ENCODE measurements at regions not wholly inside any gene's neighbourhood (a gene's known extent, or its start where the extent isn't known, plus 50 kb on each side); places are given as distances from the start of the nearest gene placed in this dataset.
"Not testable (repeated sequence)": the region's sequence is repeated elsewhere in the genome, so short reads cannot be mapped to it uniquely, and the experiment has no call there.

GRCh38 chr1:191498825-191499224 is 659.4 kb upstream of the RGS18 start:
- in situ Hi-C loops (cut with HindIII; ENCODE audit: low pct_ligation_motif_present, low pct_unique_long_range_greater_than_20kb, low sequenced_read_pairs): no loop called here
- DNase-seq: no peak

- no peak for DNase-seq
Observed at GRCh38 chr1:191504999-191505398, 653.3 kb upstream of the RGS18 start.

GRCh38 chr1:191508239-191508638 is 650.0 kb upstream of the RGS18 start:
- in situ Hi-C loops (cut with HindIII; ENCODE audit: low pct_ligation_motif_present, low pct_unique_long_range_greater_than_20kb, low sequenced_read_pairs): no loop called here
- DNase-seq: no peak

More at GRCh38 chr1:191504999-191505398, 653.3 kb upstream of the RGS18 start:
- in situ Hi-C loops (cut with HindIII; ENCODE audit: low pct_ligation_motif_present, low pct_unique_long_range_greater_than_20kb, low sequenced_read_pairs): no loop called here

- in situ Hi-C loops (cut with HindIII; ENCODE audit: low pct_ligation_motif_present, low pct_unique_long_range_greater_than_20kb, low sequenced_read_pairs); DNase-seq: not testable (repeated sequence)
Observed at GRCh38 chr1:191511480-191511879, 646.8 kb upstream of the RGS18 start.

- no peak for DNase-seq
- in situ Hi-C loops (cut with HindIII; ENCODE audit: low pct_ligation_motif_present, low pct_unique_long_range_greater_than_20kb, low sequenced_read_pairs): no loop called here
Observed at GRCh38 chr1:191517826-191518225, 640.4 kb upstream of the RGS18 start.

GRCh38 chr1:191519519-191519918 is 638.7 kb upstream of the RGS18 start:
- in situ Hi-C loops (cut with HindIII; ENCODE audit: low pct_ligation_motif_present, low pct_unique_long_range_greater_than_20kb, low sequenced_read_pairs): no loop called here
- no peak for DNase-seq

GRCh38 chr1:191520345-191520744 is 637.9 kb upstream of the RGS18 start:
- no peak for DNase-seq
- in situ Hi-C loops (cut with HindIII; ENCODE audit: low pct_ligation_motif_present, low pct_unique_long_range_greater_than_20kb, low sequenced_read_pairs): no loop called here

- DNase-seq; in situ Hi-C loops (cut with HindIII; ENCODE audit: low pct_ligation_motif_present, low pct_unique_long_range_greater_than_20kb, low sequenced_read_pairs): not testable (repeated sequence)
Observed at GRCh38 chr1:191525944-191526343, 632.3 kb upstream of the RGS18 start.

GRCh38 chr1:191528275-191528674 is 630.0 kb upstream of the RGS18 start:
- in situ Hi-C loops (cut with HindIII; ENCODE audit: low pct_ligation_motif_present, low pct_unique_long_range_greater_than_20kb, low sequenced_read_pairs): no loop called here
- no peak for DNase-seq

- DNase-seq: no peak
- in situ Hi-C loops (cut with HindIII; ENCODE audit: low pct_ligation_motif_present, low pct_unique_long_range_greater_than_20kb, low sequenced_read_pairs): no loop called here
Observed at GRCh38 chr1:191530928-191531327, 627.3 kb upstream of the RGS18 start.

- DNase-seq: no peak
Observed at GRCh38 chr1:191533254-191533653, 625.0 kb upstream of the RGS18 start.

GRCh38 chr1:191536791-191537429 is 621.4 kb upstream of the RGS18 start:
- in situ Hi-C loops (cut with HindIII; ENCODE audit: low pct_ligation_motif_present, low pct_unique_long_range_greater_than_20kb, low sequenced_read_pairs): no loop called here
- no peak for DNase-seq

More at GRCh38 chr1:191533254-191533653, 625.0 kb upstream of the RGS18 start:
- in situ Hi-C loops (cut with HindIII; ENCODE audit: low pct_ligation_motif_present, low pct_unique_long_range_greater_than_20kb, low sequenced_read_pairs): no loop called here

GRCh38 chr1:191541758-191542157 is 616.5 kb upstream of the RGS18 start:
- in situ Hi-C loops (cut with HindIII; ENCODE audit: low pct_ligation_motif_present, low pct_unique_long_range_greater_than_20kb, low sequenced_read_pairs): no loop called here
- DNase-seq: no peak

GRCh38 chr1:191542444-191542843 is 615.8 kb upstream of the RGS18 start:
- no peak for DNase-seq
- in situ Hi-C loops (cut with HindIII; ENCODE audit: low pct_ligation_motif_present, low pct_unique_long_range_greater_than_20kb, low sequenced_read_pairs): no loop called here

- no peak for DNase-seq
- in situ Hi-C loops (cut with HindIII; ENCODE audit: low pct_ligation_motif_present, low pct_unique_long_range_greater_than_20kb, low sequenced_read_pairs): no loop called here
Observed at GRCh38 chr1:191546803-191547202, 611.5 kb upstream of the RGS18 start.

- in situ Hi-C loops (cut with HindIII; ENCODE audit: low pct_ligation_motif_present, low pct_unique_long_range_greater_than_20kb, low sequenced_read_pairs): no loop called here
- no peak for DNase-seq
Observed at GRCh38 chr1:191551019-191551418, 607.2 kb upstream of the RGS18 start.

GRCh38 chr1:191558379-191558778 is 599.9 kb upstream of the RGS18 start:
- in situ Hi-C loops (cut with HindIII; ENCODE audit: low pct_ligation_motif_present, low pct_unique_long_range_greater_than_20kb, low sequenced_read_pairs): no loop called here
- DNase-seq: no peak

- in situ Hi-C loops (cut with HindIII; ENCODE audit: low pct_ligation_motif_present, low pct_unique_long_range_greater_than_20kb, low sequenced_read_pairs): no loop called here
- no peak for DNase-seq
Observed at GRCh38 chr1:191561276-191561675, 597.0 kb upstream of the RGS18 start.

GRCh38 chr1:191564275-191564674 is 594.0 kb upstream of the RGS18 start:
- DNase-seq: no peak
- in situ Hi-C loops (cut with HindIII; ENCODE audit: low pct_ligation_motif_present, low pct_unique_long_range_greater_than_20kb, low sequenced_read_pairs): no loop called here

- no peak for DNase-seq
- in situ Hi-C loops (cut with HindIII; ENCODE audit: low pct_ligation_motif_present, low pct_unique_long_range_greater_than_20kb, low sequenced_read_pairs): no loop called here
Observed at GRCh38 chr1:191572479-191572878, 585.8 kb upstream of the RGS18 start.

GRCh38 chr1:191575180-191575579 is 583.1 kb upstream of the RGS18 start:
- in situ Hi-C loops (cut with HindIII; ENCODE audit: low pct_ligation_motif_present, low pct_unique_long_range_greater_than_20kb, low sequenced_read_pairs): no loop called here
- DNase-seq: no peak
